ENCODE measurements at regions not wholly inside any gene's neighbourhood (a gene's known extent, or its start where the extent isn't known, plus 50 kb on each side); places are given as distances from the start of the nearest gene placed in this dataset.

- intact Hi-C loops (cut with micrococcal nuclease), result no loop called here
- ChIA-PET POLR2A (no interaction called here), CTCF (no interaction called here)
- H3K9ac ChIP-seq (replicated peaks; ENCODE audit: extremely low read depth, insufficient read depth, low read length), result no peak overlapping the region
- no peaks in the 10 kb centered on the region for H3K4me1 ChIP-seq (ENCODE audit: control insufficient read depth, extremely low read depth, insufficient read depth, low read length)
- DNase-seq (ENCODE audit: low read depth, low spot score) (no peak), FAIRE-seq (no peak)
- H3K79me2 ChIP-seq (ENCODE audit: control insufficient read depth, insufficient read depth, low read length), result no peaks in the 10 kb centered on the region
- H3K9me3 ChIP-seq (replicated peaks; ENCODE audit: control insufficient read depth, insufficient read depth, low read length), result no peaks in the 10 kb centered on the region
- H3K4me3 ChIP-seq (replicated peaks in 1 of 3; ENCODE audit: insufficient read depth in 1 of 3, low read depth in 1 of 3, low read length in 3 of 3), result no peak overlapping the region
- H4K20me1 ChIP-seq (replicated peaks; ENCODE audit: control insufficient read depth, extremely low read depth, insufficient read depth, low read length), result no peaks in the 10 kb centered on the region
- H3K27me3 ChIP-seq (ENCODE audit: control insufficient read depth in 2 of 2, insufficient read depth in 2 of 2, low read length in 2 of 2), result no peaks in the 10 kb centered on the region
- no peaks in the 10 kb centered on the region for H3K9me1 ChIP-seq (replicated peaks; ENCODE audit: control insufficient read depth, extremely low read depth, insufficient read depth, low read length)
- TF ChIP-seq CTCF (IDR thresholded peaks at IDR 0.05; ENCODE audit: extremely low read depth in 1 of 2, insufficient read depth in 1 of 2, low read depth in 1 of 2, low read length in 2 of 2), result no peak
- TF ChIP-seq GATA2 (IDR thresholded peaks at IDR 0.05; ENCODE audit: insufficient read depth, insufficient read length, low read depth, low read length), result no peak
- dilution Hi-C loops (cut with MboI; ENCODE audit: extremely low pct_ligation_motif_present, low sequenced_read_pairs), result no loop called here
- BruUV-seq (replicated peaks), result no TSS peak
- no peak overlapping the region for H2AFZ ChIP-seq (ENCODE audit: low read depth, low read length)
- no peaks in the 10 kb centered on the region for H3K36me3 ChIP-seq (ENCODE audit: control insufficient read depth in 2 of 2, extremely low read depth in 1 of 2, insufficient read depth in 2 of 2, low read length in 2 of 2)
- no peak overlapping the region for H3K4me2 ChIP-seq (ENCODE audit: insufficient read depth, low read length)
- no peak overlapping the region for H3K27ac ChIP-seq (ENCODE audit: insufficient read depth, low read depth, low read length)
Observed at GRCh38 chr5:67793418-67793817, 422.1 kb upstream of the PIK3R1 start.

- no peak overlapping the region for H3K9ac ChIP-seq (replicated peaks; ENCODE audit: extremely low read depth, insufficient read depth, low read length)
- no peaks in the 10 kb centered on the region for H4K20me1 ChIP-seq (replicated peaks; ENCODE audit: control insufficient read depth, extremely low read depth, insufficient read depth, low read length)
- FAIRE-seq (no peak), DNase-seq (ENCODE audit: low read depth, low spot score) (no peak)
- no peaks in the 10 kb centered on the region for H3K27me3 ChIP-seq (ENCODE audit: control insufficient read depth in 2 of 2, insufficient read depth in 2 of 2, low read length in 2 of 2)
- H3K36me3 ChIP-seq (ENCODE audit: control insufficient read depth in 2 of 2, extremely low read depth in 1 of 2, insufficient read depth in 2 of 2, low read length in 2 of 2), result no peaks in the 10 kb centered on the region
- H3K4me1 ChIP-seq (ENCODE audit: control insufficient read depth, extremely low read depth, insufficient read depth, low read length), result no peaks in the 10 kb centered on the region
- H3K79me2 ChIP-seq (ENCODE audit: control insufficient read depth, insufficient read depth, low read length), result no peaks in the 10 kb centered on the region
- POLR2A ChIA-PET, result no interaction called here
- intact Hi-C loops (cut with micrococcal nuclease) (no loop called here), dilution Hi-C loops (cut with MboI; ENCODE audit: extremely low pct_ligation_motif_present, low sequenced_read_pairs) (no loop called here)
- no peak overlapping the region for H2AFZ ChIP-seq (ENCODE audit: low read depth, low read length)
- H3K4me3 ChIP-seq (replicated peaks in 1 of 3; ENCODE audit: insufficient read depth in 1 of 3, low read depth in 1 of 3, low read length in 3 of 3), result no peak overlapping the region
- CTCF ChIA-PET, result no interaction called here
- no peak overlapping the region for H3K4me2 ChIP-seq (ENCODE audit: insufficient read depth, low read length)
- no TSS peak for BruUV-seq (replicated peaks)
- no peaks in the 10 kb centered on the region for H3K9me3 ChIP-seq (replicated peaks; ENCODE audit: control insufficient read depth, insufficient read depth, low read length)
- H3K9me1 ChIP-seq (replicated peaks; ENCODE audit: control insufficient read depth, extremely low read depth, insufficient read depth, low read length), result no peaks in the 10 kb centered on the region
- TF ChIP-seq FOS (IDR thresholded peaks at IDR 0.05; ENCODE audit: borderline replicate concordance, insufficient read depth, low read length), result no peak
- TF ChIP-seq MAX (IDR thresholded peaks at IDR 0.05; ENCODE audit: insufficient read depth, insufficient read length), result no peak
- no peak for TF ChIP-seq JUN (IDR thresholded peaks at IDR 0.05; ENCODE audit: borderline replicate concordance, insufficient read depth, insufficient read length, low read depth)
- no peak for TF ChIP-seq GATA2 (IDR thresholded peaks at IDR 0.05; ENCODE audit: insufficient read depth, insufficient read length, low read depth, low read length)
- TF ChIP-seq POLR2AphosphoS5 (IDR thresholded peaks at IDR 0.05; ENCODE audit: insufficient read depth, low read depth, low read length), result no peak
- no peak for TF ChIP-seq EZH2 (IDR thresholded peaks at IDR 0.05; ENCODE audit: borderline replicate concordance, low read depth, low read length, severe bottlenecking)
- no peak for TF ChIP-seq POLR2A (IDR thresholded peaks at IDR 0.05; ENCODE audit: low read depth, low read length)
- no peak for TF ChIP-seq MYC (IDR thresholded peaks at IDR 0.05; ENCODE audit: low read depth, low read length)
- no peak for TF ChIP-seq CTCF (IDR thresholded peaks at IDR 0.05; ENCODE audit: extremely low read depth in 1 of 2, insufficient read depth in 1 of 2, low read depth in 1 of 2, low read length in 2 of 2)
- no peak overlapping the region for H3K27ac ChIP-seq (ENCODE audit: insufficient read depth, low read depth, low read length)
Observed at GRCh38 chr5:67792891-67793290, 422.7 kb upstream of the PIK3R1 start.

All from endothelial cell of umbilical vein (primary cell).